ENCODE measurements at regions not wholly inside any gene's neighbourhood (a gene's known extent, or its start where the extent isn't known, plus 50 kb on each side); places are given as distances from the start of the nearest gene placed in this dataset.
"Not testable (repeated sequence)": the region's sequence is repeated elsewhere in the genome, so short reads cannot be mapped to it uniquely, and the experiment has no call there.

DNA sequence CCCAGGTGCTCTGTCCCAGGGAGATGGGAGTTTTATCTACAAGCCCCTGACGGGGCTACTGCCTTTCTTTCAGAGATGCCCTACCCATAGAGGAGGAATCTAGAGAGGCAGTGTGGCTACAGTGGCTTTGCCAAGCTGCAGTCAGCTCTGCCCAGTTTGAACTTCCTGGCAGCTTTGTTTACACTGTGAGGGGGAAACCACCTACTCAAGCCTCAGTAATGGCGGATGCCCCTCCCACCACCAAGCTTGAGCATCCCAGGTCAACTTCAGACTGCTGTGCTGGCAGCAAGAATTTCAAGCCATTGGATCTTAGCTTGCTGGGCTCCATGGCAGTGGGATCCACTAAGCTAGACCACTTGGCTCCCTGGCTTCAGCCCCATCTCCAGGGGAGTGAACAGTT is 53.1 kb upstream of the TMEM252 start:
- intact Hi-C loops (cut with DNase I) = loop anchor here (10.0 kb wide), 1 partner anchor 101 kb away; no protein-coding TSS in a partner anchor
- not testable (repeated sequence) for H3K27me3 ChIP-seq (replicated peaks; ENCODE audit: insufficient read depth); H3K4me3 ChIP-seq; H3K36me3 ChIP-seq; H3K27ac ChIP-seq; H3K9me3 ChIP-seq; DNase-seq (ENCODE audit: low spot score); H3K4me1 ChIP-seq (replicated peaks)
- 83% methylated on average over 2 of the region's 2 CpGs for WGBS

DNA sequence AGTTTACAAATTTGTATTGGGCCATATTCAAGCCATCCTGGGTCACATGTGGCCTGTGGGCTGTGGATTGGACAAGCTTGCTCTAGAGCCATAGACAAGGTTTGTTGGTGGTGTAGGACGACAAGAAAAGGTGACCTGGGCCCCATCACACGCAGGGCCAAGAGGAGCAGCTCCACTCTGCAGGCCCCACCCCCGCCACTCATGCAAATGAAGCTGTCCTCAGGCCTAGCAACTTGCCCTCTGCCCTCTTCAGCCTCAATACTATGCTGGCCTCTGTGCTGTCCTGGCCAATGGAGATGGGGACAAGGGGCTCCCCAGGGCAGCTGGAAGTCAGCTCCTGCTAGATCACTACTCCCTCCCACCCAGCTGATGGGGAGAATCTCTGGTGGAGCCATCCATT is 55.2 kb upstream of the TMEM252 start:
- H3K36me3 ChIP-seq = no peaks in the 10 kb centered on the region
- intact Hi-C loops (cut with DNase I) = loop anchor here (10.0 kb wide), 1 partner anchor 99 kb away; no protein-coding TSS in a partner anchor
- no peak for TF ChIP-seq POLR2A (IDR thresholded peaks at IDR 0.05)
- 94% methylated on average over 3 of the region's 3 CpGs for WGBS
- no peak for DNase-seq (ENCODE audit: low spot score)
- H3K27me3 ChIP-seq (replicated peaks; ENCODE audit: insufficient read depth) = no peaks in the 10 kb centered on the region
- no peaks in the 10 kb centered on the region for H3K9me3 ChIP-seq
- no peak overlapping the region for H3K4me3 ChIP-seq
- H3K4me1 ChIP-seq (replicated peaks) = no peaks in the 10 kb centered on the region
- no peak overlapping the region for H3K27ac ChIP-seq

DNA sequence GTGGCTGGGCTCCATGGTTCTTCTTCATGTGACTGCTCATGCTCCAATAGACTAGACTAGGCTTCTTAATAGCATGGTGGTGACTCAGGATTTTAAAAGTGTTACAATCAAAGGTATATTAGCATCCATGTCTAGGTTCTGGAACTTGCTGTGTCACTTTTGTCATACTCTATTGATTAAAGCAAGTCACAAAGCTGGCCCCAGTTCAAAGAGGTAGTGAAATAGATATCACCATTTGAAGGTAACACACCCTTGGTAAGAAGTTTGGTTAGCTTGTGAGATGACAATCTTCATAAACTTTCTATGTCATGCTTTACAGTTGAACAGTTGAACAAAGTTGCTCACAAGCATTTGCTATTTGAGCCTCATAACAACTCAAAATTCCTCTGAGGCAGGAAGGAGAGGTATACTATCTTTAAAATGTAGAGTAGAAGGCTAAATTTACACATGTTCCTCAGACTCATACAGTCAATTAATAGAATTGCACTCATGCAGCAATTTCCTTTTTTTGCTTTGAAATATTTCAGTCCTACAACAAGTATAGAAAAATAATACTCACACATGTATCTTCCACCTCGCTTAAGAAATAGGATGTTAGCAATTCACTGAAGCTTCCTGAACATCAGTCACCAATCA is 56.8 kb upstream of the TMEM252 start:
- no peaks in the 10 kb centered on the region for H3K4me1 ChIP-seq (replicated peaks)
- TF ChIP-seq POLR2AphosphoS5 (IDR thresholded peaks at IDR 0.05) (no peak), POLR2A (IDR thresholded peaks at IDR 0.05) (no peak)
- TF ChIP-seq, protein P1, sequence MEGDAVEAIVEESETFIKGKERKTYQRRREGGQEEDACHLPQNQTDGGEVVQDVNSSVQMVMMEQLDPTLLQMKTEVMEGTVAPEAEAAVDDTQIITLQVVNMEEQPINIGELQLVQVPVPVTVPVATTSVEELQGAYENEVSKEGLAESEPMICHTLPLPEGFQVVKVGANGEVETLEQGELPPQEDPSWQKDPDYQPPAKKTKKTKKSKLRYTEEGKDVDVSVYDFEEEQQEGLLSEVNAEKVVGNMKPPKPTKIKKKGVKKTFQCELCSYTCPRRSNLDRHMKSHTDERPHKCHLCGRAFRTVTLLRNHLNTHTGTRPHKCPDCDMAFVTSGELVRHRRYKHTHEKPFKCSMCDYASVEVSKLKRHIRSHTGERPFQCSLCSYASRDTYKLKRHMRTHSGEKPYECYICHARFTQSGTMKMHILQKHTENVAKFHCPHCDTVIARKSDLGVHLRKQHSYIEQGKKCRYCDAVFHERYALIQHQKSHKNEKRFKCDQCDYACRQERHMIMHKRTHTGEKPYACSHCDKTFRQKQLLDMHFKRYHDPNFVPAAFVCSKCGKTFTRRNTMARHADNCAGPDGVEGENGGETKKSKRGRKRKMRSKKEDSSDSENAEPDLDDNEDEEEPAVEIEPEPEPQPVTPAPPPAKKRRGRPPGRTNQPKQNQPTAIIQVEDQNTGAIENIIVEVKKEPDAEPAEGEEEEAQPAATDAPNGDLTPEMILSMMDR (IDR thresholded peaks at IDR 0.05) = no peak
- H3K27ac ChIP-seq = no peak overlapping the region
- no peak for DNase-seq (ENCODE audit: low spot score)
- 78% methylated on average over 1 of the region's 1 CpG for WGBS
- H3K36me3 ChIP-seq = no peaks in the 10 kb centered on the region
- no peaks in the 10 kb centered on the region for H3K27me3 ChIP-seq (replicated peaks; ENCODE audit: insufficient read depth)
- intact Hi-C loops (cut with DNase I) = loop anchor here (10.0 kb wide), 1 partner anchor 97 kb away; no protein-coding TSS in a partner anchor
- H3K4me3 ChIP-seq = no peak overlapping the region
- H3K9me3 ChIP-seq = no peaks in the 10 kb centered on the region

DNA sequence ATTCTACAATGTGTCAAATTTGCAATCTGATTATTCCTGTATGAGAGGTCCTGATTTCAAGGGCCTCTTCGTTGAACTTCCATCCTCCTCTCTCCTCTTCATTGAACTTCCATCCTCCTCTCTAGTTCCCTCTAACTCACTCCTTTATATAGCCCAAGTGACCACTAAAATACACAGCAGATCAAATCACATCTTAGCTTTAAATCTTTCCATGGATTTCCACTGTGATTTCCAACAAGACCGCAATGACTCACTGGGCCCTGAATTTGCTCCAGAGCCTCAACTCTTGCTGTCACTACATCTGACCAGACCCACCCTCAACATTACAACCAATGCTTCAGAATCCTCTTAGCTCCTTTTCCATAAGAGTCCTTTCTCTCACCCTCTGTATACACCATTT is 59.1 kb upstream of the TMEM252 start:
- no peak for DNase-seq (ENCODE audit: low spot score)
- H3K9me3 ChIP-seq = no peaks in the 10 kb centered on the region
- no peaks in the 10 kb centered on the region for H3K4me1 ChIP-seq (replicated peaks)
- intact Hi-C loops (cut with DNase I) = loop anchor here (10.0 kb wide), 1 partner anchor 95 kb away; no protein-coding TSS in a partner anchor
- H3K27ac ChIP-seq = no peak overlapping the region
- no peaks in the 10 kb centered on the region for H3K36me3 ChIP-seq
- WGBS = 91% methylated on average over 2 of the region's 2 CpGs
- no peaks in the 10 kb centered on the region for H3K27me3 ChIP-seq (replicated peaks; ENCODE audit: insufficient read depth)
- TF ChIP-seq POLR2A (IDR thresholded peaks at IDR 0.05) = no peak
- TF ChIP-seq, protein P1 (IDR thresholded peaks at IDR 0.05) = no peak
- no peak overlapping the region for H3K4me3 ChIP-seq

DNA sequence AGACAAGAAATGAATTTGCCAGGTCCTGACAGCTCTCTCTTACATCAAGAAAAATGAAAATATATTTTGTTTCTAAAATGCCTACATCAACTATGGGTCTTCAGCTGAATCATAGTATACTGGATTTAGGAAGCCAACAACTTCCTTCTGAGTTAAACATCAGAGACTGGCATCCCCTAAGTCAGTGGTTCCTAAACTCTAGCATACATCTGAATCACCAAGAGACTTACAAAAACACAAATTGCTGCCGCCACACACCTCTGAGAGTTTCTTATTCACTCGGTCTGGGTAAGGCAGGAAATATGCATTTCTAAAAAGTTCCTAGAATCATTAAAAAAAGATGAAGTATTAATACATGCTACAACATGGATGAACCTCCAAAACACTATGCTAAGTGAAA is 60.4 kb upstream of the TMEM252 start:
- no peak for DNase-seq (ENCODE audit: low spot score)
- no peaks in the 10 kb centered on the region for H3K9me3 ChIP-seq
- TF ChIP-seq POLR2A (IDR thresholded peaks at IDR 0.05) = no peak
- TF ChIP-seq POLR2AphosphoS5 (IDR thresholded peaks at IDR 0.05) = no peak
- TF ChIP-seq, protein P1 (IDR thresholded peaks at IDR 0.05) = no peak
- H3K36me3 ChIP-seq = no peaks in the 10 kb centered on the region
- WGBS = 86% methylated on average over 2 of the region's 2 CpGs
- intact Hi-C loops (cut with DNase I) = no loop called here
- H3K27ac ChIP-seq = no peak overlapping the region
- H3K4me3 ChIP-seq = no peak overlapping the region
- H3K4me1 ChIP-seq (replicated peaks) = no peaks in the 10 kb centered on the region
- H3K27me3 ChIP-seq (replicated peaks; ENCODE audit: insufficient read depth) = no peaks in the 10 kb centered on the region

DNA sequence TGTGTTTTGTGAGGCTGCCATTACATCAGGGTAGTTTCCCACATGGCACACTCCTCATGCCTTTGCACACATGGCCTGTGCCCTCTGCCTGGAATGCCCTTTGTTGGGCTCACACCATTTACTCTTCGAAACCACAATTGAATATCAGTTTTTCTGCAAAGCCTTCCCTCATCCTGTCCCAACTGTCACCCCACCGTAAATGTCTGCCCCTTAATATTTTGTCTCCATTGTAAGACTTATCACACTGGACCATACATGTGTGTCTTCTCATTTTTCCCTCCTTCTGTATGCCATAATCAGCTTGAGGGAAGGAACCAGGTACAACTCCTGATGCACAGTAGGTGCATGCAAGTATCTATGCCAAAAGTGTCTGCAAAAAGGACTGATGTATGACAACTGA is 62.7 kb upstream of the TMEM252 start:
- intact Hi-C loops (cut with DNase I) = no loop called here
- Histone ChIP-seq H3K36me3 (no peaks in the 10 kb centered on the region), H3K9me3 (no peaks in the 10 kb centered on the region), H3K27ac (no peak overlapping the region), H3K4me3 (no peak overlapping the region), H3K4me1 (replicated peaks) (no peaks in the 10 kb centered on the region), H3K27me3 (replicated peaks; ENCODE audit: insufficient read depth) (no peaks in the 10 kb centered on the region)
- no peak for TF ChIP-seq POLR2A (IDR thresholded peaks at IDR 0.05)
- no peak for TF ChIP-seq POLR2AphosphoS5 (IDR thresholded peaks at IDR 0.05)
- TF ChIP-seq, protein P1 (IDR thresholded peaks at IDR 0.05) = no peak
- WGBS = 96% methylated on average over 2 of the region's 2 CpGs
- DNase-seq (ENCODE audit: low spot score) = no peak

All from prostate gland (tissue), 2 donors.